ENCODE measurements at regions not wholly inside any gene's neighbourhood (a gene's known extent, or its start where the extent isn't known, plus 50 kb on each side); places are given as distances from the start of the nearest gene placed in this dataset.
"Not testable (repeated sequence)": the region's sequence is repeated elsewhere in the genome, so short reads cannot be mapped to it uniquely, and the experiment has no call there.

GRCh38 chr7:68218461-68218860 lies 1221.8 kb downstream of the TYW1 start:
- no peak overlapping the region for H3K4me3 Mint-ChIP-seq
- H3K27me3 Mint-ChIP-seq: no peaks in the 10 kb centered on the region
- H3K36me3 Mint-ChIP-seq: no peaks in the 10 kb centered on the region
- H3K9me3 Mint-ChIP-seq: peaks cover 0 to 6% (median 4%) of the 10 kb centered on the region in 3 donors
- H3K27ac Mint-ChIP-seq: no peak overlapping the region
- H3K4me1 Mint-ChIP-seq: no peaks in the 10 kb centered on the region

DNA sequence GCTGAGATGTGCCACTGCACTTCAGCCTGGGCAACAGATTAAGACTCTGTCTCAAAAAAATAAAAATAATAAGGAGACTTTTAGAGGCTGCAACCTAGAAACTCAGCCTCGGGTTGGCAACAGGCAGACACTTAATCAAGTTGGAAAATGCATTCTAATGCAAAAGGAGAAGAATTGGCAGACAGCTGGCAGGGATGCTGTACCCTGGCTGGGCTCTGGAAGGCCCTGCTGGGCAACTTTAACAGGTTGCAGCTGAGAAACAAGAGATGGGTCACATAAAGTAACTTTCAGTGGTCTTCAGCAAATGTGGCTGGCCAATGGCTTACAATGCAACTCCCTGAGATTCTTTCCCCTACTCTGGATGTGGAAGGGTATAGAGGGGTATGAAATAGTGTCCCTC lies 1225.7 kb downstream of the TYW1 start:
- Mint-ChIP-seq H3K4me3 (no peak overlapping the region), H3K4me1 (no peaks in the 10 kb centered on the region), H3K27ac (no peak overlapping the region), H3K36me3 (no peaks in the 10 kb centered on the region), H3K27me3 (no peaks in the 10 kb centered on the region), H3K9me3 (peaks cover 0 to 11% (median 4%) of the 10 kb centered on the region in 3 donors)

GRCh38 chr7:68224041-68224741 lies 1227.6 kb downstream of the TYW1 start:
- H3K9me3 Mint-ChIP-seq: peaks cover 0 to 5% (median 4%) of the 10 kb centered on the region in 3 donors
- H3K27ac Mint-ChIP-seq: no peak overlapping the region
- H3K36me3 Mint-ChIP-seq: no peaks in the 10 kb centered on the region
- no peaks in the 10 kb centered on the region for H3K4me1 Mint-ChIP-seq
- H3K4me3 Mint-ChIP-seq: no peak overlapping the region
- H3K27me3 Mint-ChIP-seq: no peaks in the 10 kb centered on the region

- H3K9me3 Mint-ChIP-seq, H3K4me1 Mint-ChIP-seq, H3K27me3 Mint-ChIP-seq, H3K27ac Mint-ChIP-seq, H3K36me3 Mint-ChIP-seq, H3K4me3 Mint-ChIP-seq: not testable (repeated sequence)
Measured at GRCh38 chr7:68231011-68231410, 1234.4 kb downstream of the TYW1 start.

- H3K27me3 Mint-ChIP-seq: no peaks in the 10 kb centered on the region
- no peaks in the 10 kb centered on the region for H3K4me1 Mint-ChIP-seq
- H3K9me3 Mint-ChIP-seq: peaks cover 2 to 11% (median 11%) of the 10 kb centered on the region in 3 donors
- H3K4me3 Mint-ChIP-seq: no peak overlapping the region
- no peaks in the 10 kb centered on the region for H3K36me3 Mint-ChIP-seq
- no peak overlapping the region for H3K27ac Mint-ChIP-seq
Measured at GRCh38 chr7:68235937-68236336, 1239.3 kb downstream of the TYW1 start.

DNA sequence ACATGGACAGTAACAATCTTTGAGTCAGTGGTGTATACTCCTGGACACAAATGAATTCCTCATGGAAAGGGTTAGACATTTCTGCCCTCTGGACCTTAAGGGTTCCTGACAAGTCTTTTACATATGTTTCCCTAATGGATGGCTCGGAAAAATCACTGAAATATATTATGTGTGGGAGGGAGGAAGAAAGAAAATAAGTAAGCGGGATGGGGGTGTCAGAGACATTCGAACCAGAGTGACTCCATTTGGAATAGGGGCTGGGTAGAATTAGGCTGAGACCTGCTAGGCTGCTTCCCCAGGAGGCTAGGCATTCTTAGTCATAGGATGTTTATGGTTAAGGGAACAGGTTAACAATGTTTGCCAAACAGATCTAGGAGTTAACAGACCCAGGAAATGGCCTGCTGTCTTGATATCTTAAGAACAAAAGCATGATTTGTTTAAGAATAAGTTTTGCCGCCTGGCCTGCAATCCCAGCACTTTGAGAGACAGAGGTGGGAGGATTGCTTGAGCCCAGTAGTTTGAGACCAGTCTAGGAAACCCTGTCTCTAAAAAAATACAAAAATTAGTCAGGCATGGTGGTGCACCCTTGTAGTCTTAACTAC lies 1241.7 kb downstream of the TYW1 start:
- no peaks in the 10 kb centered on the region for H3K36me3 Mint-ChIP-seq
- no peak overlapping the region for H3K4me3 Mint-ChIP-seq
- no peaks in the 10 kb centered on the region for H3K4me1 Mint-ChIP-seq
- no peaks in the 10 kb centered on the region for H3K27me3 Mint-ChIP-seq
- peaks cover 6 to 16% (median 13%) of the 10 kb centered on the region in 3 donors for H3K9me3 Mint-ChIP-seq
- H3K27ac Mint-ChIP-seq: no peak overlapping the region

- no peak overlapping the region for H3K4me3 Mint-ChIP-seq
- H3K4me1 Mint-ChIP-seq: no peaks in the 10 kb centered on the region
- no peaks in the 10 kb centered on the region for H3K27me3 Mint-ChIP-seq
- peaks cover 6 to 11% (median 10%) of the 10 kb centered on the region in 3 donors for H3K9me3 Mint-ChIP-seq
- no peak overlapping the region for H3K27ac Mint-ChIP-seq
- no peaks in the 10 kb centered on the region for H3K36me3 Mint-ChIP-seq
Measured at GRCh38 chr7:68243128-68243527, 1246.5 kb downstream of the TYW1 start.

GRCh38 chr7:68244389-68244788 lies 1247.8 kb downstream of the TYW1 start:
- Mint-ChIP-seq H3K4me1 (no peaks in the 10 kb centered on the region), H3K36me3 (no peaks in the 10 kb centered on the region), H3K9me3 (peaks cover 8 to 15% (median 8%) of the 10 kb centered on the region in 3 donors), H3K27ac (no peak overlapping the region), H3K27me3 (no peaks in the 10 kb centered on the region), H3K4me3 (no peak overlapping the region)

DNA sequence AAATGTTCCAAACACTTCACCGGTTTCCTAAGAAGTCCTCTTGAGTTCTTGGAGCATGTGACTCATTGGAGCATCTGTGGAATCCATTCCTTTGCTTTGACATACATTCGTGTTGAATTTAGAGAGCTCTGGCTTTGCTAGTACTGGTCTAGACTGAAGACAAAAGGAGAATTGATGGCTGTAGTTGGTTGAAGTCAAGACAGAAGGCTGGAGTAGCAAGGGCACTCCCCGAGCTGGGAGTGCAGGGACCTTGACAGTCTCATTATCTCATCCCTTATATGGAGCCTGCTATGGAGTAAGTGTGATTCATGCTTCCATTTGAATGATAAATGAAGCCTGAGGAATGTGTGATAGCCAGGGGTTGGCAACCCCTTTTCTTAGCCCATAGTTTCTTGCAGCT lies 1249.1 kb downstream of the TYW1 start:
- no peaks in the 10 kb centered on the region for H3K4me1 Mint-ChIP-seq
- H3K4me3 Mint-ChIP-seq: no peak overlapping the region
- H3K9me3 Mint-ChIP-seq: peaks cover 5 to 12% (median 11%) of the 10 kb centered on the region in 3 donors
- H3K36me3 Mint-ChIP-seq: no peaks in the 10 kb centered on the region
- H3K27ac Mint-ChIP-seq: no peak overlapping the region
- no peaks in the 10 kb centered on the region for H3K27me3 Mint-ChIP-seq

DNA sequence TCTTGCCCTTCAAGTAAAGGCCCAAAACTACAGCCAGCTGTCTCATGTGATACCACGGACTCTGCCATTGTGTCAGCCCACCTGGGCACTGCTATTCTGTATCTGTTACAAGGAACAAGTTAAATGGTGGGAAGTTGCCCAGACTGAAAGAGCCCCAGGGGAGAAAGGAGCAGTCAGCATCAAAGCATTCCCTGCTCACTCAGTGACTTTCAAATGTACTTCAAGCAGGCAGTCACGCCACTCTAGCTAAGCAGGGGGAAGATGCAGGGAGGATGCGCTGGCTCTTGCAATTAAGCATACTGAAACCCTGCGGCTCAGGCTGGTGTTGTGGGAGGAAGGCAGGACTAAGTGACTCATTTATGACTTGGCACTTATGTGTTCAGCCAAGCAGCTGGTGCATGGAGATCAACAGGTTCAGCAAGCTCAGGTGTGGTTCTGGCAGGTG lies 1249.6 kb downstream of the TYW1 start:
- Mint-ChIP-seq H3K27me3 (no peaks in the 10 kb centered on the region), H3K4me3 (no peak overlapping the region), H3K36me3 (no peaks in the 10 kb centered on the region), H3K9me3 (peaks cover 5 to 8% (median 8%) of the 10 kb centered on the region in 3 donors), H3K4me1 (no peaks in the 10 kb centered on the region), H3K27ac (no peak overlapping the region)

DNA sequence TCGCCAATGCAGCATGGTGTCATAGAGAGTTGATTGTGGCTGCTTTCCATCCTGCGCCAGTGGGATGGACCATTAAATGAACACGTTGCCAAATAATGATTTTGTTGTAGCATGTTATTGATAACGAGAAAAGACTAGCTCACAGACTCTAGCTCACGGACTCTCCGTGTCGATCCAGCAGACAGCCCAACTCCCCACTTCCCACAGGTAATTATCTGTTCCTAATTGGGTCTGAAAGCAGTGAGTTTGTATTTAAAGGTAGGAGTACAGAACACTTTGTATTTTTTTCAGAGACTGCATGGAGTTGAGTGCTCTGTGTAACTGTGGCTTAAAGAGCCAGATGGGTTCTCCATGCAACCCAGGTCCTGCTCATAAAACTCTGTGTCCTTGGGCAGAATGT lies 1250.5 kb downstream of the TYW1 start:
- Mint-ChIP-seq H3K27ac (no peak overlapping the region), H3K4me1 (no peaks in the 10 kb centered on the region), H3K27me3 (no peaks in the 10 kb centered on the region), H3K4me3 (no peak overlapping the region), H3K36me3 (no peaks in the 10 kb centered on the region), H3K9me3 (peaks cover 5 to 12% (median 8%) of the 10 kb centered on the region in 3 donors)

DNA sequence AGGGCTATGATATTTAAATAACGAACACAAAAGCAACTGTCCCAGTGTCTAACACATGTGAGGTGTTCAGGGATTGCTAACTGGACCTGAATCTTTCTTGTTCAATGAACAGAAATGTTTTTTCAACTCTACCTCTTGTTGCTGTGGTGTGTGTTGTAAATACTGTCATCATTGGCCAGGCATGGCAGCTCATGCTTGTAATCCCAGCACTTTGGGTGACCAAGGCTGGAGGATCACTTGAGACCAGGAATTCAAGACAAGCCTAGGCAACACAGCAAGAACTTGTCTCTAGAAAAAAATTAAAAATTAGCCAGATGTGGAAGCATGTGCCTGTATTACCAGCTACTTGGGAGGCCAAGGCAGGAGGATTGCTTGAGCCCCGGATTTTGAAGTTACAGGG lies 1250.9 kb downstream of the TYW1 start:
- H3K36me3 Mint-ChIP-seq: no peaks in the 10 kb centered on the region
- H3K9me3 Mint-ChIP-seq: peaks cover 5 to 13% (median 8%) of the 10 kb centered on the region in 3 donors
- no peaks in the 10 kb centered on the region for H3K4me1 Mint-ChIP-seq
- H3K27me3 Mint-ChIP-seq: no peaks in the 10 kb centered on the region
- H3K4me3 Mint-ChIP-seq: peak overlapping the region in 1 of 4 donors; percentile 65
- H3K27ac Mint-ChIP-seq: peak overlapping the region in 1 of 3 donors; percentile 48

DNA sequence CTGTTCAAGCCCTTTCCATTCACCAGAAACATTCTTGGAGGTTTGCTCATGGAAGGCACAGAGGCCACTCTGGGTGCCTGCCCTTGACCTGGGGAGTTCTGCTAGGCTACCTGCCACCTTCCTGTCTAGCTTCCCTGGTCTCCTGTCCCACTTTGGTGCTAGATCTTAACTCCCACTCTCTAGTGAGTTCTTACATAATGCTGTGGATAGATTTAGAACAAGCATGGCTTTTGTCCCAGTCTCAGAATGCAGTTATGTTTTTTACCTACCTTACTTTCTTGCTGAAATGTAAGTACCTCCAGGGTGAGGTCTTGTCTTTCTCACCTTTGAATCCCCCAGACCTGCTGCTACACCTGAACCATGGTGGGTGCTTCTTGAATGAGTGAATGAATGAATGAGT lies 1252.3 kb downstream of the TYW1 start:
- Mint-ChIP-seq H3K27ac (no peak overlapping the region), H3K27me3 (no peaks in the 10 kb centered on the region), H3K9me3 (peaks cover 4 to 13% (median 8%) of the 10 kb centered on the region in 3 donors), H3K4me1 (no peaks in the 10 kb centered on the region), H3K4me3 (no peak overlapping the region), H3K36me3 (no peaks in the 10 kb centered on the region)

GRCh38 chr7:68249611-68250010 lies 1253.0 kb downstream of the TYW1 start:
- Mint-ChIP-seq H3K27me3 (no peaks in the 10 kb centered on the region), H3K36me3 (no peaks in the 10 kb centered on the region), H3K27ac (no peak overlapping the region), H3K9me3 (peaks cover 6 to 13% (median 8%) of the 10 kb centered on the region in 3 donors), H3K4me3 (no peak overlapping the region), H3K4me1 (no peaks in the 10 kb centered on the region)

GRCh38 chr7:68250143-68250542 lies 1253.5 kb downstream of the TYW1 start:
- no peaks in the 10 kb centered on the region for H3K36me3 Mint-ChIP-seq
- no peak overlapping the region for H3K27ac Mint-ChIP-seq
- H3K4me3 Mint-ChIP-seq: no peak overlapping the region
- no peaks in the 10 kb centered on the region for H3K27me3 Mint-ChIP-seq
- peaks cover 6 to 13% (median 8%) of the 10 kb centered on the region in 3 donors for H3K9me3 Mint-ChIP-seq
- H3K4me1 Mint-ChIP-seq: no peaks in the 10 kb centered on the region

DNA sequence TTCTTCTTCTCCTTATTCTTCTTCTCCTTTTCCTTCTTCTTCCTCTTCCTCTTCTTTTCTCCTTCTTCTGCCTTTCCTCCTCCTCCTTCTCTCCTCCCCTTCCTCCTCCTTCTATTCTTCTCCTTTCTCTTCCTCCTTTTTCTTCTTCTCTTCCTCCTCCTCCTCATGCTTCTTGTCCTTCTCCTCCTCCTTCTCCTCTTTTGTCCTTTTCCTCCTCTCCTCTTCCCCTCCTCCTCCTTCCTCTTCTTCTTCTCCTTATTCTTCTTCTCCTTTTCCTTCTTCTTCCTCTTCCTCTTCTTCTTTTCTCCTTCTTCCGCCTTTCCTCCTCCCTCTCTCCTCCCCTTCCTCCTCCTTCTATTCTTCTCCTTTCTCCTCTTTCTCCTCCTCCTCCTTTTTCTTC lies 1258.2 kb downstream of the TYW1 start:
- H3K36me3 Mint-ChIP-seq, H3K27ac Mint-ChIP-seq, H3K27me3 Mint-ChIP-seq, H3K9me3 Mint-ChIP-seq, H3K4me1 Mint-ChIP-seq, H3K4me3 Mint-ChIP-seq: not testable (repeated sequence)

Data from IgD-negative memory B cell (primary cell).